B cell (primary cell): ENCODE measurements at regions not wholly inside any gene's neighbourhood (a gene's known extent, or its start where the extent isn't known, plus 50 kb on each side); places are given as distances from the start of the nearest gene placed in this dataset.

Experiments
- EZH2 ChIP-seq: IDR thresholded peaks from 2 replicates; pipeline ENCODE4 v1.6.1; 2012; ENCODE audit warnings: borderline replicate concordance, low read depth, mild to moderate bottlenecking, moderate library complexity, low read length; ENCODE audit not compliant: insufficient read depth, poor library complexity, severe bottlenecking
- TF ChIP-seq, protein P1 (sequence below): fragments of 200-600 bp; IDR thresholded peaks from one replicate; pipeline ENCODE4 v1.8.0; 2022; ENCODE audit warnings: antibody characterized with exemption, mild to moderate bottlenecking

DNA sequence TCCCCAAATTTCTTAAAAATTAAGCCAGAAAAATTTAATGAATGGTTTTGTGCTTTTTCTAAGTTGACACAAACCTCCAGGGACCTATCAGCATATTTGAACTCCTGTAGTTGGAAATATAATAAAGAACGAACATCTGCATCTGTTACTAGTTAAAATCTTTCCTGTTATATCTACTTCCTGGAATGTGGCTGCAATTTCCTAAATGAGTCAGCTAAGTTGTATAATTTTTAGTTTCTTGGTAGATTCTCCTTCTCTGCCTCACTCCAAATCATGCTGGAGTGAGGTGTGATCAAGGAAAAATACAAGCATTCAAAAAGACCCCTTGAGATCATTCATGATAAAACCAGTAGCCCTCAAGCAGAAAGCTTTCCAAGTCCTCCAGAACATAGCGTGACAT, 106.2 kb upstream of the MCTP2 start:
- TF ChIP-seq, protein P1, sequence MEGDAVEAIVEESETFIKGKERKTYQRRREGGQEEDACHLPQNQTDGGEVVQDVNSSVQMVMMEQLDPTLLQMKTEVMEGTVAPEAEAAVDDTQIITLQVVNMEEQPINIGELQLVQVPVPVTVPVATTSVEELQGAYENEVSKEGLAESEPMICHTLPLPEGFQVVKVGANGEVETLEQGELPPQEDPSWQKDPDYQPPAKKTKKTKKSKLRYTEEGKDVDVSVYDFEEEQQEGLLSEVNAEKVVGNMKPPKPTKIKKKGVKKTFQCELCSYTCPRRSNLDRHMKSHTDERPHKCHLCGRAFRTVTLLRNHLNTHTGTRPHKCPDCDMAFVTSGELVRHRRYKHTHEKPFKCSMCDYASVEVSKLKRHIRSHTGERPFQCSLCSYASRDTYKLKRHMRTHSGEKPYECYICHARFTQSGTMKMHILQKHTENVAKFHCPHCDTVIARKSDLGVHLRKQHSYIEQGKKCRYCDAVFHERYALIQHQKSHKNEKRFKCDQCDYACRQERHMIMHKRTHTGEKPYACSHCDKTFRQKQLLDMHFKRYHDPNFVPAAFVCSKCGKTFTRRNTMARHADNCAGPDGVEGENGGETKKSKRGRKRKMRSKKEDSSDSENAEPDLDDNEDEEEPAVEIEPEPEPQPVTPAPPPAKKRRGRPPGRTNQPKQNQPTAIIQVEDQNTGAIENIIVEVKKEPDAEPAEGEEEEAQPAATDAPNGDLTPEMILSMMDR, result no peak
- TF ChIP-seq EZH2, result no peak
